OCI-LY3 (cell line): ENCODE measurements at regions not wholly inside any gene's neighbourhood (a gene's known extent, or its start where the extent isn't known, plus 50 kb on each side); places are given as distances from the start of the nearest gene placed in this dataset.

ENCODE experiments used
- H2AFZ ChIP-seq: fragments of 200-600, 300-600 bp; shearing (Covaris generic); 2 replicates; pipeline ENCODE4 v1.6.0; 2014; ENCODE audit warnings: antibody characterized with exemption, low read depth, low read length
- H3K27ac ChIP-seq: fragments of 200-600, 300-600 bp; sonication (generic); 2 replicates; pipeline ENCODE4 v1.5.1; 2014; ENCODE audit warnings: mild to moderate bottlenecking, low read length, moderate library complexity, mixed read lengths
- H3K27me3 ChIP-seq: fragments of 200-600, 300-600 bp; sonication (generic); 2 replicates; pipeline ENCODE4 v1.6.1; 2014; ENCODE audit warnings: low read depth, low read length, mixed read lengths
- H3K36me3 ChIP-seq: fragments of 200-600, 300-600 bp; sonication (generic); replicated peaks from 2 replicates; pipeline ENCODE3; 2014; ENCODE audit warnings: low read depth, low read length, mixed read lengths
- H3K4me1 ChIP-seq: fragments of 300-600, 200-600 bp; sonication (generic); 2 replicates; pipeline ENCODE4 v1.6.1; 2014; ENCODE audit warnings: low read length, mixed read lengths
- H3K4me2 ChIP-seq: fragments of 200-600, 300-600 bp; sonication (generic); 2 replicates; pipeline ENCODE4 v1.6.1; 2014; ENCODE audit warnings: low read length, mixed read lengths
- H3K4me3 ChIP-seq: fragments of 300-600, 200-600 bp; sonication (generic); 2 replicates; pipeline ENCODE4 v1.5.1; 2014; ENCODE audit warnings: antibody characterized with exemption, mild to moderate bottlenecking, low read length, moderate library complexity
- H3K79me2 ChIP-seq: fragments of 300-600, 200-600 bp; shearing (Covaris generic); 2 replicates; pipeline ENCODE4 v1.6.1; 2014; ENCODE audit warnings: mild to moderate bottlenecking, low read length, mixed read lengths
- H3K9ac ChIP-seq: fragments of 300-600, 200-600 bp; shearing (Covaris generic); 2 replicates; pipeline ENCODE4 v1.6.0; 2014; ENCODE audit warnings: mild to moderate bottlenecking, low read length, moderate library complexity
- H3K9me3 ChIP-seq: fragments of 200-600, 300-600 bp; shearing (Covaris generic); 2 replicates; pipeline ENCODE4 v1.6.1; 2014; ENCODE audit warnings: low read length, mixed read lengths; ENCODE audit not compliant: insufficient read depth
- H4K20me1 ChIP-seq: fragments of 200-600, 300-600 bp; sonication (generic); 2 replicates; pipeline ENCODE4 v1.6.1; 2016; ENCODE audit warnings: low read length, mixed read lengths; ENCODE audit not compliant: insufficient read depth
- CTCF ChIP-seq: fragments of 200-600, 300-600 bp; sonication (generic); IDR thresholded peaks from 2 replicates; pipeline ENCODE4 v1.5.1; 2014; ENCODE audit warnings: antibody characterized with exemption, low read length, low read depth
- EZH2phosphoT487 ChIP-seq: fragments of 200-600 bp; shearing (Covaris generic); IDR thresholded peaks from 2 replicates; pipeline ENCODE4 v1.6.1; 2018; ENCODE audit warnings: antibody characterized with exemption, mixed run types, low read depth

DNA sequence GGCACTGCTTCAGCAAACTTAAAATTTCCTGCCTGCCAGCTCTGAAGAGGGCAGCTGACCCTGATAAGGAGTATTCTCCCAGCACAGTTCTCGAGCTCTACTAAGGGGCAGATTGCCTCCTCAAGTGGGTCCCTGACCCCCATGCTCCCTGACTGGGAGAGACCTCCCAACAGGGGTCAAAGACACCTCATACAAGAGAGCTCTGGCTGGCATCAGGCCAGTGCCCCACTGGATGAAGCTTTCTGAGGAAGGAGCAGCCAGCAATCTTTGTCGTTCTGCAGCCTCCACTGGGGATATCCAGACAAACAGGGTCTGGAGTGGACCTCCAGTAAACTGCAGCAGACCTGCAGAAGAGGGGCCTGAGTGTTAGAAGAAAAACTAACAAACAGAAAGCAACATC, 1118.3 kb upstream of the ADGRL3 start:
- H3K36me3 ChIP-seq: no peaks in the 10 kb centered on the region
- no peaks in the 10 kb centered on the region for H3K27me3 ChIP-seq
- no peak overlapping the region for H3K9ac ChIP-seq
- H3K79me2 ChIP-seq: no peaks in the 10 kb centered on the region
- no peaks in the 10 kb centered on the region for H3K4me1 ChIP-seq
- TF ChIP-seq CTCF (no peak), EZH2phosphoT487 (no peak)
- no peaks in the 10 kb centered on the region for H4K20me1 ChIP-seq
- no peak overlapping the region for H2AFZ ChIP-seq
- no peak overlapping the region for H3K4me3 ChIP-seq
- no peak overlapping the region for H3K27ac ChIP-seq
- no peak overlapping the region for H3K4me2 ChIP-seq
- no peaks in the 10 kb centered on the region for H3K9me3 ChIP-seq

- Histone ChIP-seq H3K36me3 (no peaks in the 10 kb centered on the region), H3K4me3 (no peak overlapping the region), H3K4me2 (no peak overlapping the region), H3K9me3 (no peaks in the 10 kb centered on the region), H3K79me2 (no peaks in the 10 kb centered on the region), H2AFZ (no peak overlapping the region), H3K27ac (no peak overlapping the region), H4K20me1 (no peaks in the 10 kb centered on the region), H3K27me3 (no peaks in the 10 kb centered on the region), H3K9ac (no peak overlapping the region), H3K4me1 (no peaks in the 10 kb centered on the region)
- no peak for TF ChIP-seq EZH2phosphoT487
- TF ChIP-seq CTCF: no peak
Measured at GRCh38 chr4:60088807-60089486, 1111.2 kb upstream of the ADGRL3 start.

DNA sequence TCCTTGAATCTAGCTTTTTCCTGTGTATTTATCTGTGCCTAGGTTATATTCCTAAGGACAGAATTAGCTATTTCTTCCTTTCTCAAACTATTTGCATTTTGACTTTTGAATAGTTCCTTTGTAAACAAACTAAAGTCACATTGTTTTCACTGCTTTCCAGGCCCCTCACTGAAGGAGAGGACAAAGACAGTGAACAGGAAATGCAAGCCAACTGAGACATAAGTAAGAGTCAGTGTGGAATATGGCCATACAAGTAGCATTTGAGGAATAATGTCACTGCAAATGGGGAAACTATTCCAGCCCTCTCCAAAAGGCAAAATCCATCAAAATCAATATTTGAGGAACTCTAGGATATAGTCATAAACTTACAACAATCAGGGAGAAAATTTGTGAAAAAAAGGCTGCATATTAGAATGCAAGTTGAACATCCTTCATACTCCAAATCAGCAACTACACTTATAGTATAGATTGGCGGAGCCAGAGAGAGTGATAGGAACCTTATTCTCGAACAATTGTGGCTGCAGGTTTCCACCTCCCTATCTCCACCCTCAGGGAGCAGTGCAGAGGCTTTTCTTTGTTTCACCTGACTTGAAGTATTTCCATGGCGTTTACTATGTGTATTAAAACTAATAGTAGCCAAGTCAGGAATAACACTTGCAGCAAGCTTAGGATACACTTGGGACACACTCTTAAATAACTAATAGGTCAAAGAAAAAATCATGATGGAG, 1110.4 kb upstream of the ADGRL3 start:
- Histone ChIP-seq H3K9me3 (no peaks in the 10 kb centered on the region), H3K4me3 (no peak overlapping the region), H3K4me2 (no peak overlapping the region), H3K36me3 (no peaks in the 10 kb centered on the region), H3K27ac (no peak overlapping the region), H3K4me1 (no peaks in the 10 kb centered on the region), H4K20me1 (no peaks in the 10 kb centered on the region), H3K9ac (no peak overlapping the region), H2AFZ (no peak overlapping the region), H3K79me2 (no peaks in the 10 kb centered on the region), H3K27me3 (no peaks in the 10 kb centered on the region)
- TF ChIP-seq CTCF (no peak), EZH2phosphoT487 (no peak)

GRCh38 chr4:60096676-60097075, 1103.5 kb upstream of the ADGRL3 start:
- Histone ChIP-seq H3K4me2 (no peak overlapping the region), H3K4me3 (no peak overlapping the region), H3K27ac (no peak overlapping the region), H3K9me3 (no peaks in the 10 kb centered on the region), H3K9ac (no peak overlapping the region), H2AFZ (no peak overlapping the region), H3K36me3 (no peaks in the 10 kb centered on the region), H3K27me3 (no peaks in the 10 kb centered on the region), H3K79me2 (no peaks in the 10 kb centered on the region), H3K4me1 (no peaks in the 10 kb centered on the region), H4K20me1 (no peaks in the 10 kb centered on the region)
- TF ChIP-seq EZH2phosphoT487 (no peak), CTCF (no peak)
